Transverse colon (tissue), 4 donors: ENCODE measurements at regions not wholly inside any gene's neighbourhood (a gene's known extent, or its start where the extent isn't known, plus 50 kb on each side); places are given as distances from the start of the nearest gene placed in this dataset.

Experiments used
- DNase-seq: peaks from one replicate; pipeline ENCODE4 v3.0.0-alpha.2; 2019
- H3K27ac ChIP-seq, 4 donors: fragments of 200-600 bp; sonication (generic); 2 replicates each; pipeline ENCODE4 v1.5.1; 2016 to 2018; ENCODE audit warnings: inconsistent platforms in 4 of 4
- H3K27me3 ChIP-seq: fragments of 200-600 bp; sonication (generic); 2 replicates; pipeline ENCODE4 v1.5.1; 2017; ENCODE audit warnings: inconsistent platforms
- H3K36me3 ChIP-seq, 4 donors: fragments of 200-600 bp; sonication (generic); 2 replicates each; pipeline ENCODE4 v1.5.1; 2017 to 2019; ENCODE audit warnings: inconsistent platforms in 4 of 4
- H3K4me1 ChIP-seq, 4 donors: fragments of 200-600 bp; sonication (generic); 2 replicates each; pipeline ENCODE4 v1.5.1; 2017 to 2020; ENCODE audit warnings: inconsistent platforms in 4 of 4
- H3K4me3 ChIP-seq, 4 donors: fragments of 200-600 bp; sonication (generic); 1 replicate in 1 of 4; 2 replicates in 3 of 4; pipeline versions ENCODE4 v1.5.1 to v1.6.1; 2017 to 2019; ENCODE audit warnings: inconsistent platforms in 4 of 4
- H3K9me3 ChIP-seq, 2 donors: fragments of 200-600 bp; sonication (generic); 2 replicates each; pipeline ENCODE4 v1.5.1; 2017 to 2019; ENCODE audit warnings: inconsistent platforms in 2 of 2
- EP300 ChIP-seq: sonication (generic); formaldehyde crosslinking; IDR thresholded peaks from one replicate; pipeline ENCODE4 v1.6.1; 2017; ENCODE audit warnings: antibody characterized with exemption, low read depth
- POLR2A ChIP-seq: fragments of 450-650 bp; IDR thresholded peaks from one replicate; pipeline ENCODE4 v1.6.1; 2016; ENCODE audit warnings: antibody characterized with exemption, mild to moderate bottlenecking, moderate library complexity
- POLR2AphosphoS5 ChIP-seq, 3 donors: sonication (generic); formaldehyde crosslinking; IDR thresholded peaks; one replicate each; pipeline ENCODE4 v1.6.1; 2016; ENCODE audit warnings: antibody characterized with exemption in 3 of 3
- WGBS, 2 donors: methylation state at CpG; one replicate each; pipeline ENCODE4 v1.1.5; 2018; ENCODE audit warnings: low coverage in 1 of 2; 5-methylcytosine and 5-hydroxymethylcytosine counted together
- in situ Hi-C, 4 donors: fragments of 200-750 bp; cut with MboI; loops; one replicate each; pipeline versions ENCODE4 v1.15.0 to v1.15.1; 2017; ENCODE audit warnings: low sequenced_read_pairs in 3 of 4, low pct_ligation_motif_present in 1 of 4, low pct_unique_long_range_greater_than_20kb in 1 of 4
- intact Hi-C: fragments of 100-400 bp; cut with DNase I; formaldehyde crosslinking; loops from one replicate; pipeline ENCODE4 v1.15.1; 2023; ENCODE audit warnings: low total_unique reads
- TF ChIP-seq, protein P1 (sequence below), 5 experiments: fragments of 200-600 bp in 3 of 5; fragments of 450-650 bp in 2 of 5; sonication (generic) in 3 of 5; IDR thresholded peaks; 1 replicate in 2 of 5; 2 replicates in 3 of 5; pipeline ENCODE4 v1.5.1; 2016 to 2017; ENCODE audit warnings: antibody characterized with exemption in 5 of 5, inconsistent platforms in 3 of 5, mild to moderate bottlenecking in 2 of 5, moderate library complexity in 1 of 5

DNA sequence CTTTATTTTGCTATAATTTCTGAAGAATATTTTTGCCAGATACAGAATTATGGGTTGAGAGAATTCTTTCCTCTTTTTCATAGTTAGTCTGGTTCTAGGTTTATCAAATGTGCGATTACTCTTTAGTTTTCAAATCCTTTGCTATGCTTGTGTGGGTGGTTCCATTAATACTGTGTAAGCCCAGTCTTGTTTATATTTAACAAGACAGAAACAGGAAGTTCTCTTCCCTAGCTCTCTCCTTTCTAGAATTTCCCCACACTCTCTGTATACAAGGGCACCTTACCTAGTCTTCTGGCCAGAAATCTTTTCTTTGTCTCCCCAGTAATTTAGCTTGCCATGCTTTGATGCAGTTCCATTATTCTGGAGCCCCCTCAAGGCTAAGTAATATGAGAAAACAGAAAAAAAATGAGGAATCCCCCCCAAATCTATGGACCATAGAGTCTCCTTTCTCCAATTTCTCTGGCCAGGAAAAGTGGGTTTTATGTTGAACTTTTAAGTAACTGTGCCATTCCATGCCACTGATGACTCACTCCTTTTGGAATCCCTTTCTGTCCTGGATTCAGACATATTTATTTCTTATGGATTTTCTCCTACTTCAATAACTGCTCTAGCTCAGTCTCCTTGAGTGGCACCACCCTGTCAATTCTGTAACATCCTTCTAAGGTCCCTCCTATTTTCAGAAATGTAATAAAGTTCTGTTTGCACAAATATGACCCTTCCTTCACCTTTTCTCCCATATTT lies 1714.1 kb downstream of the EFNA5 start:
- WGBS, 2 donors: 89% methylated on average over 1 of the region's 1 CpG; no CpG with 5 or more reads in 1 of the 2 donors
- Histone ChIP-seq H3K9me3 (no peaks in the 10 kb centered on the region), H3K27ac (no peak overlapping the region), H3K36me3 (no peaks in the 10 kb centered on the region), H3K4me3 (no peak overlapping the region), H3K4me1 (no peaks in the 10 kb centered on the region), H3K27me3 (no peaks in the 10 kb centered on the region)
- no peak for DNase-seq
- no peak for TF ChIP-seq POLR2A
- TF ChIP-seq POLR2AphosphoS5 (IDR thresholded peaks at IDR 0.05): no peak
- TF ChIP-seq EP300: no peak
- TF ChIP-seq, protein P1, sequence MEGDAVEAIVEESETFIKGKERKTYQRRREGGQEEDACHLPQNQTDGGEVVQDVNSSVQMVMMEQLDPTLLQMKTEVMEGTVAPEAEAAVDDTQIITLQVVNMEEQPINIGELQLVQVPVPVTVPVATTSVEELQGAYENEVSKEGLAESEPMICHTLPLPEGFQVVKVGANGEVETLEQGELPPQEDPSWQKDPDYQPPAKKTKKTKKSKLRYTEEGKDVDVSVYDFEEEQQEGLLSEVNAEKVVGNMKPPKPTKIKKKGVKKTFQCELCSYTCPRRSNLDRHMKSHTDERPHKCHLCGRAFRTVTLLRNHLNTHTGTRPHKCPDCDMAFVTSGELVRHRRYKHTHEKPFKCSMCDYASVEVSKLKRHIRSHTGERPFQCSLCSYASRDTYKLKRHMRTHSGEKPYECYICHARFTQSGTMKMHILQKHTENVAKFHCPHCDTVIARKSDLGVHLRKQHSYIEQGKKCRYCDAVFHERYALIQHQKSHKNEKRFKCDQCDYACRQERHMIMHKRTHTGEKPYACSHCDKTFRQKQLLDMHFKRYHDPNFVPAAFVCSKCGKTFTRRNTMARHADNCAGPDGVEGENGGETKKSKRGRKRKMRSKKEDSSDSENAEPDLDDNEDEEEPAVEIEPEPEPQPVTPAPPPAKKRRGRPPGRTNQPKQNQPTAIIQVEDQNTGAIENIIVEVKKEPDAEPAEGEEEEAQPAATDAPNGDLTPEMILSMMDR (IDR thresholded peaks at IDR 0.05): no peak
- in situ Hi-C loops (no loop called here), intact Hi-C loops (no loop called here)

DNA sequence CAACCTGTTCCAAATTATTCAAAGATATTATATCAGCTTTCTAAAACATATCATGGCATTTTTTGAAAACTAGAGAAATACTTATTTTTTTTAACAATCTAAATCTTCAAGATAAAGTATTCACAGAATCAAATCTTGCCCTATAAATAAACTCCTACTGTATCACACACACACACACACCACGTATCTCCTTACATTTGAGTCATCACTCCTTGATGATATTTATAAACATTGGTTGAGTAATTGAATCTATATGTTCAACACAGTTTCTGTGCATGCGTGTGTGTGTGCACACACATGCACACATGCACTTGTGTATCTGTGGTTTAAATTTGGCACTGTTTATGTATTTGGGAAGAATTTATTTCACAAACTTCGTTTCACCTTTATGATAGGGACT lies 1716.4 kb downstream of the EFNA5 start:
- in situ Hi-C loops: no loop called here
- DNase-seq: no peak
- WGBS, 2 donors: 67 to 70% methylated on average over 3 of the region's 3 CpGs

DNA sequence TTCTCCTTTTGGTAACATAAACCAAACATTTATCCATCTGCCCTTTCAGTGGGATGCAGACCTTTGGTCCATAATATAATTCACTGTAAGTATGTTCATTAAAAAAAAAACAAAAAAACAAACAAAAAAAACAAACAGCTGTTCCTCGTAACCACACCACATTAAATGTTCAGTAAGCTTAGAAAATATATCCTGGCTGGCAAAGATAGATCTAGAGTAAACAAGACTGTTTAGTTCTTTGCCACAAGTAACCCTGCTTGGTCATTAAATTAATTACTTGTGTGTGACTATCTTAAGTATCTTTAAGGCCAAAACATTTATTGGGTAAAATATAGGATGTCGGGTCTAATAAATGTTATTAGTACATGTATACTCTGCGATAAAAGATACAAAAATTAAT lies 1717.1 kb downstream of the EFNA5 start:
- Histone ChIP-seq H3K4me3 (no peak overlapping the region), H3K36me3 (no peaks in the 10 kb centered on the region), H3K27ac (no peak overlapping the region), H3K4me1 (no peaks in the 10 kb centered on the region), H3K27me3 (no peaks in the 10 kb centered on the region), H3K9me3 (no peaks in the 10 kb centered on the region)
- 79 to 84% methylated on average over 3 of the region's 3 CpGs for WGBS, 2 donors
- TF ChIP-seq POLR2AphosphoS5 (IDR thresholded peaks at IDR 0.05) (no peak), EP300 (no peak), POLR2A (no peak)
- TF ChIP-seq, protein P1 (IDR thresholded peaks at IDR 0.05): no peak
- in situ Hi-C loops (no loop called here), intact Hi-C loops (no loop called here)
- DNase-seq: no peak

More for the DNA sequence above, 1716.4 kb downstream of the EFNA5 start:
- intact Hi-C loops: no loop called here
- Histone ChIP-seq H3K27me3 (no peaks in the 10 kb centered on the region), H3K4me1 (no peaks in the 10 kb centered on the region), H3K36me3 (no peaks in the 10 kb centered on the region), H3K9me3 (no peaks in the 10 kb centered on the region), H3K4me3 (no peak overlapping the region), H3K27ac (no peak overlapping the region)
- TF ChIP-seq, protein P1 (IDR thresholded peaks at IDR 0.05): no peak

DNA sequence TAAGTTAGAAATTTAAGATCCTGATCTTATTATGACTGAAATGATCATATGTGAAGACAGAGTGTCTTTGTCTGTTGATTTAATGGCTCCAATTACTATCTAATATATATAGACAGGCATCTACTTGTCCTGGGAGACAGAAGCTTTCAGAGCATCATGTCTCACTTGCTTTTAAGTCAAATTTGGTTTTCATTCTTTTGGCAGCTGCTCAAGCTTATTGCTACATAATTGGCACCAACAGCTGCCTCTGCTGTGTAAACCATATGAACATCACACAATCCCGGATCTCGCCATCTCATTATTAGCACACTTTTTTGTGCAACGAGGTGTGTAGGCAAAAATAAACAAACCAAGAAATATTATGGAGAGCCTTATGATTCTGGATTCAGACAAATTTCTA lies 1717.9 kb downstream of the EFNA5 start:
- Histone ChIP-seq H3K4me1 (no peaks in the 10 kb centered on the region), H3K27me3 (no peaks in the 10 kb centered on the region), H3K36me3 (no peaks in the 10 kb centered on the region), H3K27ac (no peak overlapping the region), H3K4me3 (no peak overlapping the region), H3K9me3 (no peaks in the 10 kb centered on the region)
- in situ Hi-C loops: no loop called here
- 51 to 66% methylated on average over 3 of the region's 3 CpGs for WGBS, 2 donors
- intact Hi-C loops: no loop called here
- DNase-seq: no peak
- TF ChIP-seq EP300: no peak
- TF ChIP-seq POLR2AphosphoS5 (IDR thresholded peaks at IDR 0.05): no peak
- TF ChIP-seq, protein P1 (IDR thresholded peaks at IDR 0.05): no peak
- TF ChIP-seq POLR2A: no peak
